H1 (cell line): ENCODE measurements at regions not wholly inside any gene's neighbourhood (a gene's known extent, or its start where the extent isn't known, plus 50 kb on each side); places are given as distances from the start of the nearest gene placed in this dataset.
"Not testable (repeated sequence)": the region's sequence is repeated elsewhere in the genome, so short reads cannot be mapped to it uniquely, and the experiment has no call there.

ENCODE experiments used
- CTCF ChIA-PET: fragments of 300-600 bp; sonication (Branson Sonifier 250); formaldehyde crosslinking; loops from one replicate; lab custom pipeline; 2021; ENCODE audit not compliant: partially characterized antibody; lab: Charles Lee
- POLR2A ChIA-PET: fragments of 300-600 bp; sonication (Branson Sonifier 250); formaldehyde crosslinking; loops from one replicate; lab custom pipeline; 2021; ENCODE audit warnings: inconsistent platforms; ENCODE audit not compliant: partially characterized antibody; lab: Charles Lee
- DNase-seq, 2 experiments: peaks; one replicate each; pipeline versions ENCODE4 v3.0.0 to v3.0.0-alpha.2; 2010 to 2022; ENCODE audit warnings: low spot score in 2 of 2, low read depth in 1 of 2, mixed read lengths in 1 of 2
- FAIRE-seq: peaks from 2 replicates; lab custom pipeline; 2011; peaks lifted over from hg19 to GRCh38; lab: Jason Lieb, UNC
- H2AFZ ChIP-seq: 2 replicates; pipeline ENCODE4 v1.8.1; 2012; ENCODE audit warnings: low read length, inconsistent platforms
- H2AK5ac ChIP-seq: 2 replicates; pipeline ENCODE4 v1.6.1; 2013; ENCODE audit warnings: low read depth, low read length
- H2BK120ac ChIP-seq: replicated peaks from 2 replicates; pipeline ENCODE3; 2013; ENCODE audit warnings: low read depth, low read length, inconsistent platforms
- H2BK12ac ChIP-seq: 2 replicates; pipeline ENCODE4 v1.6.1; 2013; ENCODE audit warnings: low read depth, low read length
- H2BK15ac ChIP-seq: 2 replicates; pipeline ENCODE4 v1.6.1; 2013; ENCODE audit warnings: low read length
- H2BK20ac ChIP-seq: 2 replicates; pipeline ENCODE4 v1.6.1; 2013; ENCODE audit warnings: low read length
- H2BK5ac ChIP-seq: 2 replicates; pipeline ENCODE4 v1.6.1; 2013; ENCODE audit warnings: low read depth, low read length
- H3K14ac ChIP-seq: 2 replicates; pipeline ENCODE4 v1.6.1; 2013; ENCODE audit warnings: inconsistent platforms; ENCODE audit not compliant: insufficient read length
- H3K18ac ChIP-seq: 2 replicates; pipeline ENCODE4 v1.6.1; 2013; ENCODE audit warnings: low read length; ENCODE audit errors: extremely low read depth
- H3K23ac ChIP-seq: 2 replicates; pipeline ENCODE4 v1.6.1; 2013; ENCODE audit warnings: inconsistent platforms; ENCODE audit not compliant: insufficient read length
- H3K23me2 ChIP-seq: 2 replicates; pipeline ENCODE4 v1.6.1; 2013; ENCODE audit warnings: low read depth, low read length
- H3K27ac ChIP-seq: 2 replicates; pipeline ENCODE4 v1.6.1; 2011; ENCODE audit warnings: low read depth, low read length, inconsistent platforms
- H3K27me3 ChIP-seq, 4 experiments: replicated peaks in 1 of 4; 1 replicate in 1 of 4; 2 replicates in 3 of 4; pipeline versions ENCODE4 v1.6.1 to v1.8.1; 2011 to 2013; ENCODE audit warnings: low read length in 3 of 4, mild to moderate bottlenecking in 3 of 4, inconsistent platforms in 2 of 4, mixed read lengths in 2 of 4, moderate library complexity in 1 of 4; ENCODE audit not compliant: control insufficient read depth in 3 of 4, insufficient read depth in 3 of 4; ENCODE audit errors: extremely low read depth in 1 of 4
- H3K36me3 ChIP-seq, 4 experiments: 2 replicates each; pipeline versions ENCODE4 v1.6.1 to v1.8.1; 2011 to 2013; ENCODE audit warnings: mild to moderate bottlenecking in 4 of 4, low read length in 3 of 4, moderate library complexity in 2 of 4, control low read depth in 1 of 4, inconsistent platforms in 1 of 4; ENCODE audit not compliant: insufficient read depth in 4 of 4, control insufficient read depth in 2 of 4
- H3K4ac ChIP-seq: replicated peaks from 2 replicates; pipeline ENCODE3; 2013; ENCODE audit warnings: low read length, low read depth, mixed read lengths, inconsistent platforms; ENCODE audit not compliant: insufficient read length
- H3K4me1 ChIP-seq, 4 experiments: replicated peaks in 1 of 4; 1 replicate in 1 of 4; 2 replicates in 3 of 4; pipeline versions ENCODE4 v1.6.1 to v1.8.1; 2011 to 2013; ENCODE audit warnings: low read length in 3 of 4, inconsistent platforms in 2 of 4, mixed read lengths in 1 of 4; ENCODE audit not compliant: insufficient read depth in 4 of 4, control insufficient read depth in 3 of 4
- H3K4me2 ChIP-seq, 2 experiments: 2 replicates each; pipeline versions ENCODE4 v1.6.1 to v1.8.1; 2011 to 2013; ENCODE audit warnings: low read depth in 2 of 2, low read length in 2 of 2, control low read depth in 1 of 2, inconsistent platforms in 1 of 2, mild to moderate bottlenecking in 1 of 2; ENCODE audit not compliant: insufficient read depth in 1 of 2
- H3K4me3 ChIP-seq, 4 experiments: fragments of 200-600, 300-600 bp in 1 of 4; sonication (generic), shearing (Covaris generic), sonication (Bioruptor Twin) in 1 of 4; 2 replicates each; pipeline versions ENCODE4 v1.5.1 to v1.8.1; 2011 to 2016; ENCODE audit warnings: low read length in 4 of 4, low read depth in 3 of 4, control low read depth in 2 of 4, inconsistent platforms in 2 of 4, mild to moderate bottlenecking in 2 of 4, mixed read lengths in 1 of 4, moderate library complexity in 1 of 4; ENCODE audit not compliant: insufficient read depth in 2 of 4; ENCODE audit errors: extremely low read depth in 1 of 4
- H3K56ac ChIP-seq: replicated peaks from 2 replicates; pipeline ENCODE3; 2013; ENCODE audit warnings: low read depth, mild to moderate bottlenecking, mixed read lengths, low read length, inconsistent platforms; ENCODE audit not compliant: insufficient read length
- H3K79me1 ChIP-seq: 2 replicates; pipeline ENCODE4 v1.6.1; 2013; ENCODE audit warnings: low read depth, low read length, control low read depth
- H3K79me2 ChIP-seq, 2 experiments: 2 replicates each; pipeline versions ENCODE4 v1.6.1 to v1.8.1; 2012 to 2013; ENCODE audit warnings: low read length in 2 of 2, mild to moderate bottlenecking in 2 of 2, inconsistent platforms in 1 of 2; ENCODE audit not compliant: insufficient read depth in 2 of 2, control insufficient read depth in 1 of 2
- H3K9ac ChIP-seq, 4 experiments: replicated peaks in 1 of 4; 1 replicate in 1 of 4; 2 replicates in 3 of 4; pipeline versions ENCODE4 v1.6.1 to v1.8.1; 2011 to 2013; ENCODE audit warnings: low read depth in 3 of 4, low read length in 3 of 4, control low read depth in 2 of 4, mild to moderate bottlenecking in 2 of 4, moderate library complexity in 2 of 4, inconsistent platforms in 1 of 4; ENCODE audit errors: extremely low read depth in 1 of 4
- H3K9me3 ChIP-seq, 2 experiments: 2 replicates each; pipeline versions ENCODE4 v1.6.1 to v1.8.1; 2012 to 2013; ENCODE audit warnings: mild to moderate bottlenecking in 2 of 2, moderate library complexity in 2 of 2, control low read depth in 1 of 2, inconsistent platforms in 1 of 2, low read depth in 1 of 2, low read length in 1 of 2, mixed read lengths in 1 of 2; ENCODE audit not compliant: insufficient read depth in 2 of 2
- H4K20me1 ChIP-seq, 2 experiments: replicated peaks in 1 of 2; 2 replicates each; pipeline versions ENCODE3 to v1.8.1; 2011 to 2013; ENCODE audit warnings: inconsistent platforms in 2 of 2, low read length in 2 of 2, mild to moderate bottlenecking in 1 of 2; ENCODE audit not compliant: insufficient read depth in 2 of 2, control insufficient read depth in 1 of 2
- H4K5ac ChIP-seq: 2 replicates; pipeline ENCODE4 v1.6.1; 2013; ENCODE audit warnings: low read length, low read depth, mixed read lengths, inconsistent platforms; ENCODE audit not compliant: insufficient read length
- H4K8ac ChIP-seq: 2 replicates; pipeline ENCODE4 v1.8.0; 2013; ENCODE audit warnings: mild to moderate bottlenecking, moderate library complexity, low read length, inconsistent platforms; ENCODE audit not compliant: insufficient read depth; ENCODE audit errors: extremely low read depth
- H4K91ac ChIP-seq: replicated peaks from 2 replicates; pipeline ENCODE3; 2013; ENCODE audit warnings: low read length, mixed read lengths, inconsistent platforms; ENCODE audit not compliant: insufficient read length
- ASH2L ChIP-seq: fragments of 200-600, 300-600 bp; sonication (generic); IDR thresholded peaks from one replicate; pipeline ENCODE4 v1.7.1; 2017; ENCODE audit warnings: low read length
- CEBPB ChIP-seq: IDR thresholded peaks from 2 replicates; pipeline ENCODE4 v1.6.1; 2012; ENCODE audit warnings: low read depth, low read length
- GABPA ChIP-seq: IDR thresholded peaks from 2 replicates; pipeline ENCODE4 v1.6.1; 2011; ENCODE audit warnings: mild to moderate bottlenecking, low read length, moderate library complexity, borderline replicate concordance; ENCODE audit not compliant: insufficient read depth
- PHF8 ChIP-seq: fragments of 200-600 bp; sonication (generic); conservative IDR thresholded peaks from 2 replicates; pipeline ENCODE4 v1.7.1; 2012; ENCODE audit warnings: low read depth, mild to moderate bottlenecking, inconsistent platforms, low read length, moderate library complexity
- POLR2AphosphoS5 ChIP-seq: IDR thresholded peaks from 2 replicates; pipeline ENCODE4 v1.6.1; 2011; ENCODE audit warnings: low read depth, low read length
- SP2 ChIP-seq: IDR thresholded peaks from 2 replicates; pipeline ENCODE4 v1.6.1; 2012; ENCODE audit warnings: mild to moderate bottlenecking, low read length, inconsistent platforms
- ZNF274 ChIP-seq: IDR thresholded peaks from 2 replicates; pipeline ENCODE4 v1.7.0; 2012; ENCODE audit warnings: low read length, borderline replicate concordance; ENCODE audit errors: extremely low read depth
- WGBS, 2 experiments: shearing (Covaris generic) in 1 of 2; methylation state at CpG; one replicate each; pipeline versions ENCODE4 v1.1.6 to v1.1.7; 2013 to 2015; ENCODE audit warnings: low lambda C conversion rate in 2 of 2, mixed read lengths in 2 of 2, inconsistent platforms in 1 of 2, low coverage in 1 of 2, missing lambda C conversion rate in 1 of 2; ENCODE audit not compliant: insufficient replicate concordance in 2 of 2, insufficient coverage in 1 of 2, insufficient read length in 1 of 2; ENCODE audit errors: extremely low coverage in 1 of 2, missing lambda C conversion rate in 1 of 2; 5-methylcytosine and 5-hydroxymethylcytosine counted together
- TF ChIP-seq, protein P1 (sequence below): IDR thresholded peaks from 2 replicates; pipeline ENCODE4 v1.6.1; 2012; ENCODE audit warnings: inconsistent platforms

DNA sequence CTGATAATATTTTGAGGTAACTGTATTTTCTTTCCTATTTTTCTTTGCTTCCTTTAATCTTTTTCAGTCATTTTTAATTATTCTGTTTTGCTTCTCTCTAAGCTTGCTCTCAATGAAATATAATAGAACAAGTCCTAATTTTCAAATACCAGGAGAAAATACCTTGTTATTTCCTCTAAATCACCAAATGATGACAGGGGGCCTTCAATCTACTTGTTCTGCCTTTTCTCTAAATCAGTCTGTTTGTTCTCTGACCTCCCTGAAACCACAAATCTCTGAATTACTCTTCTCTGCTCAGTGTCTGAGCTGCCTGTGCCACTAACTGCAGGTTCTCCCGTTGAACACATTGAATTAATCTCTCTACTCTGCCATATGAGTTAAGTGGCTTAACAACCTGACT lies 286.2 kb downstream of the C11orf87 start (continued):
- TF ChIP-seq PHF8 (no peak), CEBPB (no peak), POLR2AphosphoS5 (no peak), ZNF274 (no peak), SP2 (no peak), ASH2L (no peak), GABPA (no peak)
- TF ChIP-seq, protein P1, sequence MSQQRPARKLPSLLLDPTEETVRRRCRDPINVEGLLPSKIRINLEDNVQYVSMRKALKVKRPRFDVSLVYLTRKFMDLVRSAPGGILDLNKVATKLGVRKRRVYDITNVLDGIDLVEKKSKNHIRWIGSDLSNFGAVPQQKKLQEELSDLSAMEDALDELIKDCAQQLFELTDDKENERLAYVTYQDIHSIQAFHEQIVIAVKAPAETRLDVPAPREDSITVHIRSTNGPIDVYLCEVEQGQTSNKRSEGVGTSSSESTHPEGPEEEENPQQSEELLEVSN = no peak

GRCh38 chr11:109714444-109714843 lies 292.5 kb downstream of the C11orf87 start:
- H3K4me2 ChIP-seq, H3K23ac ChIP-seq, H3K79me1 ChIP-seq, H3K14ac ChIP-seq, H2BK120ac ChIP-seq, H3K4me3 ChIP-seq, H2AFZ ChIP-seq, H3K56ac ChIP-seq, H4K5ac ChIP-seq, DNase-seq, H3K4me1 ChIP-seq, POLR2A ChIA-PET, H3K9ac ChIP-seq, H3K27ac ChIP-seq, H3K18ac ChIP-seq, H2AK5ac ChIP-seq, H4K20me1 ChIP-seq, H3K4ac ChIP-seq, H3K79me2 ChIP-seq, H2BK5ac ChIP-seq, H3K36me3 ChIP-seq, FAIRE-seq, H2BK20ac ChIP-seq, H3K23me2 ChIP-seq, H3K27me3 ChIP-seq, H4K8ac ChIP-seq, H4K91ac ChIP-seq, H2BK12ac ChIP-seq, H2BK15ac ChIP-seq: not testable (repeated sequence)
- 90% methylated on average over 2 of the region's 2 CpGs; no CpG with 5 or more reads in 1 of the 2 experiments for WGBS, 2 experiments
- peaks cover 13 to 23% of the 10 kb centered on the region in 2 experiments for H3K9me3 ChIP-seq
- CTCF ChIA-PET = interaction anchor here (0.7 kb wide), 1 partner anchor 225 kb away, joined by 3 read pairs; no protein-coding TSS in a partner anchor
